Epithelial cell of esophagus (primary cell): ENCODE measurements at regions not wholly inside any gene's neighbourhood (a gene's known extent, or its start where the extent isn't known, plus 50 kb on each side); places are given as distances from the start of the nearest gene placed in this dataset.

Experiments used
- DNase-seq: peaks from one replicate; pipeline ENCODE4 v3.0.0; 2010; ENCODE audit warnings: low read depth
- H3K4me3 ChIP-seq: 2 replicates; pipeline ENCODE4 v1.5.1; 2011; ENCODE audit warnings: mild to moderate bottlenecking, low read length, control low read depth
- TF ChIP-seq, protein P1 (sequence below): IDR thresholded peaks from 2 replicates; pipeline ENCODE4 v1.5.1; 2011; ENCODE audit warnings: low read depth, mild to moderate bottlenecking, low read length, control low read depth, inconsistent platforms; ENCODE audit not compliant: insufficient read depth; ENCODE audit errors: missing control alignments

GRCh38 chr10:33048223-33048622, 90.2 kb upstream of the ITGB1 start:
- H3K4me3 ChIP-seq = no peak overlapping the region
- no peak for DNase-seq
- TF ChIP-seq, protein P1, sequence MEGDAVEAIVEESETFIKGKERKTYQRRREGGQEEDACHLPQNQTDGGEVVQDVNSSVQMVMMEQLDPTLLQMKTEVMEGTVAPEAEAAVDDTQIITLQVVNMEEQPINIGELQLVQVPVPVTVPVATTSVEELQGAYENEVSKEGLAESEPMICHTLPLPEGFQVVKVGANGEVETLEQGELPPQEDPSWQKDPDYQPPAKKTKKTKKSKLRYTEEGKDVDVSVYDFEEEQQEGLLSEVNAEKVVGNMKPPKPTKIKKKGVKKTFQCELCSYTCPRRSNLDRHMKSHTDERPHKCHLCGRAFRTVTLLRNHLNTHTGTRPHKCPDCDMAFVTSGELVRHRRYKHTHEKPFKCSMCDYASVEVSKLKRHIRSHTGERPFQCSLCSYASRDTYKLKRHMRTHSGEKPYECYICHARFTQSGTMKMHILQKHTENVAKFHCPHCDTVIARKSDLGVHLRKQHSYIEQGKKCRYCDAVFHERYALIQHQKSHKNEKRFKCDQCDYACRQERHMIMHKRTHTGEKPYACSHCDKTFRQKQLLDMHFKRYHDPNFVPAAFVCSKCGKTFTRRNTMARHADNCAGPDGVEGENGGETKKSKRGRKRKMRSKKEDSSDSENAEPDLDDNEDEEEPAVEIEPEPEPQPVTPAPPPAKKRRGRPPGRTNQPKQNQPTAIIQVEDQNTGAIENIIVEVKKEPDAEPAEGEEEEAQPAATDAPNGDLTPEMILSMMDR = no peak

DNA sequence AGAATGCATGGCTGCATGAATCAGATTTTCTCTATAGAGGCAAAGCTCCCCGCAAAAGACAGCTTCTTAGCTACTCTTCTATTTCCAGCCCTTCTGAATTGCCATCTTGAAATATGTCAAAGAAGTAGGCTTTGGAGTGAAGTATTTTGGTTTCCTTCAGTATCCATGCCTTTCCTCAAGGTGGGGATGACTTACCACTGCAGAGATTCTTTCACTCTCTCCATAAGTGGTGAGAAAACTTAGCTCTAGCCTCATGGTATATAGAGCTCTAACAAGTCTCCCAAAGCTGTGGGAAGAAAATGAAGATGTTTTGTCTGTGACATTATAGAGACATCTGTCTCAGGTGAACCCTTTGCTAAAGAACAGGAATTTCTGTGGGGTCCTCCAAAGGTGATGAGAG, 89.6 kb upstream of the ITGB1 start:
- DNase-seq = no peak
- TF ChIP-seq, protein P1 = peak; percentile 25
- H3K4me3 ChIP-seq = no peak overlapping the region

DNA sequence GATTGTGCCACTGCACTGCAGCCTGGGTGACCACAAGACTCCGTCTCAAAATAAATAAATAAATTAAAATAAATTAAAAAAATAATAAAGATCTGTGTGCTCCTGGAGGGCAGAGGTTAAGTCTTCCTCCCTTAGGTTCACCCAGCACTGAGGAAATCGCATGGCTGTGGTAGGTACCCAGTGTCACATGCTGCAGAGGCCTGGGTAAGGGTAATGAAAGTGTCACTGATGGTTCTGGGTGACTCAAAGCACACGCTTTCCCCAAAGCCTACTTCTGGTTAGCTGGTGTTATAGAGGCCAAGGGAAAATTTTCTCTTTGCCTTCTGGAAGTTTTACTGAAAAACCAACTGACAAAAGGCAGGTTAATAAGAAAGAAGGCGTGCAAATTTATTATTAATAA, 88.8 kb upstream of the ITGB1 start:
- H3K4me3 ChIP-seq = no peak overlapping the region
- no peak for DNase-seq
- TF ChIP-seq, protein P1 = no peak

- no peak for DNase-seq
- H3K4me3 ChIP-seq = no peak overlapping the region
- TF ChIP-seq, protein P1 = no peak
Observed at GRCh38 chr10:33045421-33045820, 87.4 kb upstream of the ITGB1 start.

- DNase-seq = no peak
- TF ChIP-seq, protein P1 = no peak
- no peak overlapping the region for H3K4me3 ChIP-seq
Observed at GRCh38 chr10:33042565-33042964, 84.5 kb upstream of the ITGB1 start.

- TF ChIP-seq, protein P1 = no peak
- no peak overlapping the region for H3K4me3 ChIP-seq
- DNase-seq = no peak
Observed at GRCh38 chr10:33041783-33042437, 83.9 kb upstream of the ITGB1 start.

GRCh38 chr10:33040436-33040835, 82.4 kb upstream of the ITGB1 start:
- no peak overlapping the region for H3K4me3 ChIP-seq
- TF ChIP-seq, protein P1 = no peak
- DNase-seq = no peak
